NCI-H1930 (cell line): ENCODE measurements at regions not wholly inside any gene's neighbourhood (a gene's known extent, or its start where the extent isn't known, plus 50 kb on each side); places are given as distances from the start of the nearest gene placed in this dataset.
"Not testable (repeated sequence)": the region's sequence is repeated elsewhere in the genome, so short reads cannot be mapped to it uniquely, and the experiment has no call there.

ENCODE experiments used
- DNase-seq, 2 experiments: peaks; one replicate each; lab custom pipeline; 2025; lab: John Stamatoyannopoulos, UW

GRCh38 chr5:30368064-30368463 is 825.4 kb upstream of the CDH6 start:
- no peak for DNase-seq

DNA sequence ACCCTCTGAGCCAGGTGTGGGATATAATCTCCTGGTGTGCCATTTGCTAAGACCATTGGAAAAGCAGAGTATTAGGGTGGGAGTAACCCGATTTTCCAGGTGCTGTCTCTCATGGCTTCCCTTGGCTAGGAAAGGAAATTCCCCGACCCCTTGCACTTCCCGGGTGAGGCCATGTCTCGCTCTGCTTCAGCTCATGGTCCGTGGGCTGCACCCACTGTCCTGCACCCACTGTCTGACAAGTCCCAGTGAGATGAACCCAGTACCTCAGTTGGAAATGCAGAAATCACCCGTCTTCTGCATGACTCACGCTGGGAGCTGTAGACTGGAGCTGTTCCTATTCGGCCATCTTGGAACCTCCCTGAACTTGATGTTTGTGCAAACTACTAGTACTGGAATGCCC is 828.5 kb upstream of the CDH6 start:
- DNase-seq = not testable (repeated sequence)

GRCh38 chr5:30357371-30357770 is 836.1 kb upstream of the CDH6 start:
- DNase-seq = no peak

GRCh38 chr5:30355675-30356074 is 837.8 kb upstream of the CDH6 start:
- no peak for DNase-seq

DNA sequence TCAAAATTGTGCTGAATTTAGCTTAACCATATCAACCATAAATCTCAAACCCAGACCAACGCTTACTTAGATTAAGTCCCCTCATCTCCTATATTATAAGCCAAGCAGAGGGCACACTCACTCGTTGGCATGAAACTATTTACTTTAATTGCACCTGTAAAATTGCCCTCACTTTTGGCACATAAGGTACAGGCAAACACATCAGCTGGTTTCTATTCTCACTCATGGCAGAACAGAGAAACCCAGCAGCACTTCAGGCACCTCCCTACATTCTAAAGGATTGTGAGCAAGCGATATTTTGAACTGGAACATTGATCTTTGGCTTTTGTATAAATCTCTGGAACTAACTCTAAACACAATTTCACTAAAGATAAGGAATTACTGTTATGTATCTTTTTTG is 845.6 kb upstream of the CDH6 start:
- DNase-seq = no peak

GRCh38 chr5:30345539-30346345 is 847.7 kb upstream of the CDH6 start:
- not testable (repeated sequence) for DNase-seq

- DNase-seq = no peak
Measured at GRCh38 chr5:30343707-30344106, 849.8 kb upstream of the CDH6 start.

- no peak for DNase-seq
Measured at GRCh38 chr5:30341466-30341865, 852.0 kb upstream of the CDH6 start.

- no peak for DNase-seq
Measured at GRCh38 chr5:30337084-30337573, 856.4 kb upstream of the CDH6 start.

DNA sequence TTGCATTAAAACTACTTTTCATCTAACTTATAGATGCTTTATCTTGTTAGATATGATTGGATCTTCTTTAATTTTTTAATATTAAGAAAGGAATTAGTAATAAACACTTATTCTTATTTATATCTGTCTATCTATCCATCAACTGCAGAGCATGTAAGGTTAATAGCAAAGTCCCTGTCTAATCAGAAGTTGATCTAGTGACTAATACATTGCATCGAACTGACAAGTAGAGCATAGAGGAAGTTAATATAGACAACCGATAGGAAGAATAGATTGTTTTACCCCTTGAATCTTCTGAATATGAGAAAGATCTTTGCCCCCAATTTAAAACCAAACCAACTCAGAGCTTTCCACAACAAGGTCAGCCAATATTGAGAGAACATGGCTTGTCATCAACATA is 862.0 kb upstream of the CDH6 start:
- DNase-seq = no peak

DNA sequence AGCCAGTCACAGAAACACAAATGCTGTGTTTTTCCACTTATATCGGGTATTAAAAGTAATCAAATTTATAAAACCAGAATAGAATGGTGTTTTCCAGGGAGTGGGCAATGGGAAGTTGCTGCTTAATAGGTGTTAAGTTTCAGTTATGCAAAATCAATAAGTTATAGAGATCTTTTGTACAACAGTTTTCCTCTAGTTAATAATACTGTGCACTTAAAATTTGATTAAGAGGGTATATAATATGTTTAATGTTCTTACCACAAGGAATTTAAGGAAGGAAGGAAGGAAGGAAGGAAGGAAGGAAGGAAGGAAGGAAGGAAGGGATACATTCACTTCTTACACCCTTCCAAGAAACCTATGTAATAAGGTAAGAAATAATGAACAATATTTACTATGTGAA is 867.7 kb upstream of the CDH6 start:
- DNase-seq = no peak

DNA sequence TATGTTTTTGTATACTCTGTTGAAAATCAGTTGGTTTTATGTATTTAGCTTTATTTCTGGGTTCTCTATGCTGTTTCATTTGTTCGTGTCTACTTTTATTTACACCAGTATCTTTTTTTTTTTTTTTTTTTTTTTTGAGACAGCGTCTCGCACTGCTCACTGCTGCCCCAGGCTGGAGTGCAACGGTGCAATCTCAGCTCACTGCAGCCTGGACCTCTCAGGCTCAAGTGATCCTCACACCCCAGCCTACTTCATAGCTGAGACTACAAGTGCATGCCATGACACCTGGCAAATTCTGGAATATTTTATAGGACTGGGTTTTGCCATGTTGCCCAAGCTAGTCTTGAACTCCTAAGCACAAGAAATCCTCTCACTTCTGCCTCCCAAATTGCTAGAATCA is 869.4 kb upstream of the CDH6 start:
- DNase-seq = no peak

- DNase-seq = no peak
Measured at GRCh38 chr5:30287890-30288289, 905.6 kb upstream of the CDH6 start.

GRCh38 chr5:30279237-30279636 is 914.2 kb upstream of the CDH6 start:
- DNase-seq = no peak

DNA sequence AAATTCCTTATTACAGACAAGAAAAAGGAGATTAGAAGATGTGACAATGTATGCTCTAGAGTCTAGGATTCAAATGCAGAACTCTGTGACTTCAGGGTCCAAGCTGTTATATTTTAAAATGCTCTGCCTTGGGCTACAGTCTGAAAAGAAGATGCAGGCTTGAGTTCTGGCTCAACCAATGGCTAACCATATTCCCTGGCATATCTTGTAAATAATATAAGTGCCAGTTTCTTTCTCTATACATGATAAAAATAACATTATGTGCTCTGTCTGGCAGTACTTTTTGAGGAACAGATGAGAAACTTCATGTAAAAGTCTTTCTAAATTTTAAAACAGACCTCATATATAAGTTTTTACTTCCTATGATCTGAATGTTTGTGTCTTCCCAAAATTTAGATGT is 926.5 kb upstream of the CDH6 start:
- no peak for DNase-seq

DNA sequence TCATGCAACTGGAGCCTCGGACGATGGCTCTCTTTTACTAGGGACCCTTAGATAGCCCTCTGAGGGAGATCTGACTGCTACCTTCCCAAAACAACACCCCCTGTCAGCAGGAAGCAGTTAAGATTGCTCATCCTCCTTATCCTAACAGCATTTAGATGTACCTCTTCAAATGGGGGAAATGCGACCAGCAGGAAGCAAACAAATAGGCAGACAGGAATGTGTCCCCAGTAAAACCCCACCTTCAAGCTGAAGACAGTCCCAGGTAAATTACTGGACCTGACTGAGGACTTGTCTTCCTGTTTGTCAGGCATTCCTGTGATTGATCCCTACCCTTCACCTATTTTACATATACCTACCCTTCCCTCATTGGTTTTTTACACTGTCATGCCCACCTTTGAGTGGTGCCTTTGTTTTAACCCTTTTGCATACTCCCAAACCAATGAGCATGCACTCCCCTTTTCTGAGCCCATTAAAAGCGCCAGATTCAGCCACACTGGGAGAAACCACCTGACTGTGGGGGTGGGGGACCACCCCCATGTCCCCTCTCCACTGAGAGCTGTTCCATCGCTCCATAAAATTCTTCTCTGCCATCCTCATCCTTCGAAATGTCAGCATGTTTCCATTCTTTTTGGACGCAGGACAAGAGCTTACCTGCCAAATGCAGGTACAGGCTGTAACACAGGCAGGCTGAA is 954.0 kb upstream of the CDH6 start:
- DNase-seq = no peak

- no peak for DNase-seq
Measured at GRCh38 chr5:30237189-30237588, 956.3 kb upstream of the CDH6 start.

DNA sequence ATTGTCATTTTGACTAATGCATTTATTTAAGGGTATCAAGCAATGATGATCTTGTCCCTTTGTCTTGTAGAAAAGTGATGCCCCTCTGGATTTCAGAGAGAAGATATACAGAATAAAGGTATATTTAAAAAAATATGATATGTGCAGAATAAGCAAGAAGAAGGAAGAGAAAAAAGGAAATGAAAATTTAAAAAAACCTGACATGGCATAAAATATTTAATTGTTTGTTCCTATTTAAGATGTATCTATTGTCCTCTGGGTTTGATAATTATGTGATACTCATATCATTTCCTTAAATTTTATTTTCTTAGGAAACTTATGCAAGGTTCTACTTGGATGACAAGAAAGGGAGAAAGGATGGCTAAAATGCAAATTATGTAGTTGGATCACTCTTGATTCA is 983.7 kb upstream of the CDH6 start:
- no peak for DNase-seq

- no peak for DNase-seq
Measured at GRCh38 chr5:30197662-30198061, 995.8 kb upstream of the CDH6 start.

DNA sequence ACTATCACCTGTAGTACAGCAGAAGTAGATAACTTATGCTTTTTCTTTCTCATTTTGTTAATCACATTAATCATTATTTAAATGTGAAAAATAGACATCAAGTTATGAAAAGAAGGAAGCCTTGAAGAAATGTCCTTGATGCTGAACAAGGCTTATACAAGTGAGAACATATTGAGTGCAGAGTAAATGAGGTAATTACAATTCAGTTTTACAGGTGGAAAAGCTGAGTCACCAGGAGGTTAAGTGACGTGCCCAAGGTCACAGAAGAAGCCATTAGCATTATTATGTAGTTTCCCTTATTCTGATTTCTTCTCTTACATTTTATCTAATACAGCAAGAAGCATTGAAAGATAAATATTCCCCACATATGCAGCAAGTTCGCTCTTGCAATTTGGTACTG is 998.5 kb upstream of the CDH6 start:
- peak; percentile 64 to 85 for DNase-seq

DNA sequence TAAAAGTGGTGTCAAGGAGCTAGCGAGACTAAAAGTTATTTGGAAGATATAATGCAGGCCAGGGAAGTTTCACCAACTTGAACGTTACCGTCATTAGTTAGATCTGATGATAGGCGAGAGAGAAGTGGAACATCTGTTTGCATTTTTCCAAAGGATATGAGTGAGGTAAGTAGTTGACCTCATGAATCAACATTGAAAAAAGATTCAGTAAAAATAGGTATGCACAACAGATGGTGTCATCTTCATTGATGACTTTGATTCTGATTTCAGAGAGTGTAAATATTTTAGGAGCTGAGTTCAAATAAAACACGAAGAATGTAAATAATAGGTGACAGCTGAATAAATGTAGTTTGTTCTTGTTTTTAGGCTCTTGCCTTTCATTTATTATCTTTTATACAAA is 998.9 kb upstream of the CDH6 start:
- peak; percentile 86 to 92 for DNase-seq

GRCh38 chr5:30183795-30184194 is 1009.7 kb upstream of the CDH6 start:
- DNase-seq = no peak

DNA sequence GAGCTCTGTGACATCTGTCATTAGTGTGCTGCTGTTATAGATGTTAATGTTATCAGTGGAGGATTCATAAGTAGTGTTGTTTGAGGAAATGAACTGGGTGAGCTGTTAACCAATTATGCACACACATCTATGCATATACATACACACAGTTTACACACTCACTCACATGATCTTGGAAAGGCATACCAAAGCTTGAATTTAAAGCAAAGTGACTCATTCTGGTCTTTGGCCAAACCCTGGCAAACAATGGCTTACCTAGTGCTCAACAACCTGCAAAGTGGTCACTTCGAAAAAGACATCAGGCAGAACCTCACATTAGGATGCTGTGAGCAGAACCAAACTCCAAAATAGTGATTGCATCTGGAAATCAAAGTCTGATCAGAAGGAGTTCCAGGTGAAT is 1037.3 kb upstream of the CDH6 start:
- no peak for DNase-seq

GRCh38 chr5:30152431-30152830 is 1041.1 kb upstream of the CDH6 start:
- no peak for DNase-seq
